ENCODE measurements at regions not wholly inside any gene's neighbourhood (a gene's known extent, or its start where the extent isn't known, plus 50 kb on each side); places are given as distances from the start of the nearest gene placed in this dataset.

GRCh38 chr16:60563166-60563565 is 1473.1 kb downstream of the CDH8 start:
- TF ChIP-seq POLR2A (IDR thresholded peaks at IDR 0.05; ENCODE audit: low read length) (no peak), GATA1 (IDR thresholded peaks at IDR 0.05; ENCODE audit: low read depth, low read length) (no peak)
